Tibial artery (tissue), 4 donors: ENCODE measurements at regions not wholly inside any gene's neighbourhood (a gene's known extent, or its start where the extent isn't known, plus 50 kb on each side); places are given as distances from the start of the nearest gene placed in this dataset.
"Not testable (repeated sequence)": the region's sequence is repeated elsewhere in the genome, so short reads cannot be mapped to it uniquely, and the experiment has no call there.

Source experiments
- DNase-seq, 2 donors: peaks; one replicate each; pipeline ENCODE4 v3.0.0-alpha.2; 2019
- H3K27ac ChIP-seq, 2 donors: fragments of 200-600 bp; sonication (generic) in 1 of 2; 1 replicate in 1 of 2; 2 replicates in 1 of 2; pipeline ENCODE4 v1.5.1; 2018 to 2019; ENCODE audit warnings: mild to moderate bottlenecking in 1 of 2
- H3K27me3 ChIP-seq, 2 donors: fragments of 200-600 bp; sonication (generic) in 1 of 2; one replicate each; pipeline versions ENCODE4 v1.5.1 to v1.6.0; 2016 to 2019
- H3K36me3 ChIP-seq, 3 donors: fragments of 200-600 bp; sonication (generic) in 2 of 3; one replicate each; pipeline ENCODE4 v1.5.1; 2016 to 2019; ENCODE audit warnings: mild to moderate bottlenecking in 2 of 3
- H3K4me1 ChIP-seq, 4 donors: fragments of 200-600 bp; sonication (generic) in 2 of 4; 1 replicate in 3 of 4; 2 replicates in 1 of 4; pipeline ENCODE4 v1.5.1; 2016 to 2019
- H3K4me3 ChIP-seq, 2 donors: fragments of 200-600 bp; sonication (generic) in 1 of 2; 1 replicate in 1 of 2; 2 replicates in 1 of 2; pipeline ENCODE4 v1.5.1; 2018 to 2019; ENCODE audit warnings: mild to moderate bottlenecking in 2 of 2
- H3K9me3 ChIP-seq, 3 donors: fragments of 200-600 bp; sonication (generic) in 1 of 3; one replicate each; pipeline ENCODE4 v1.5.1; 2016 to 2019
- intact Hi-C: fragments of 100-400 bp; cut with DNase I; formaldehyde crosslinking; loops from one replicate; pipeline ENCODE4 v1.15.0; 2023; ENCODE audit warnings: low total_unique reads
- TF ChIP-seq, protein P1 (sequence below), 2 experiments: fragments of 200-600 bp in 1 of 2; fragments of 450-650 bp in 1 of 2; IDR thresholded peaks; one replicate each; pipeline ENCODE4 v1.5.1; 2017 to 2019; ENCODE audit warnings: antibody characterized with exemption in 2 of 2, mild to moderate bottlenecking in 1 of 2, moderate library complexity in 1 of 2

DNA sequence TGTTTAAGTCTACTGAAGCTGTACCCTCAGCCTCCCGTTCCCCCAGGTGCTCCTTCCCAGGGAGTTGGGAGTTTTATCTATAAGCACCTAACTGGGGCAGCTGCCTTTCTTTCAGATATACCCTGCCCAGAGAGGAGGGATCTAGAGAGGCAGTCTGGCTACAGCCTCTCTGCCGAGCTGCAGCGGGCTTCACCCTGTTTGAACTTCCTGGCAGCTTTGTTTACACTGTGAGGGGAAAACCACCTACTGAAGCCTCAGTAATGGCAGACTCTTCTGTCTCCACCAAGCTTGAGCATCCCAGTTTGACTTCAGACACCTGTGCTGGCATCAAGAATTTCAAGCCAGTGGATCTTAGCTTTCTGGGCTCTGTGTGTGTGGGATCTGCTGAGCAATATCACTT is 122.5 kb downstream of the MAGEE1 start:
- no peak overlapping the region for H3K4me3 ChIP-seq
- peaks cover 0 to 37% (median 27%) of the 10 kb centered on the region in 3 donors for H3K9me3 ChIP-seq
- no peak overlapping the region for H3K27ac ChIP-seq
- no peaks in the 10 kb centered on the region for H3K36me3 ChIP-seq
- H3K27me3 ChIP-seq: no peaks in the 10 kb centered on the region
- H3K4me1 ChIP-seq: no peaks in the 10 kb centered on the region
- no peak for DNase-seq
- intact Hi-C loops: loop anchor here (10.0 kb wide), 1 partner anchor 65 kb away; no protein-coding TSS in a partner anchor
- TF ChIP-seq, protein P1, sequence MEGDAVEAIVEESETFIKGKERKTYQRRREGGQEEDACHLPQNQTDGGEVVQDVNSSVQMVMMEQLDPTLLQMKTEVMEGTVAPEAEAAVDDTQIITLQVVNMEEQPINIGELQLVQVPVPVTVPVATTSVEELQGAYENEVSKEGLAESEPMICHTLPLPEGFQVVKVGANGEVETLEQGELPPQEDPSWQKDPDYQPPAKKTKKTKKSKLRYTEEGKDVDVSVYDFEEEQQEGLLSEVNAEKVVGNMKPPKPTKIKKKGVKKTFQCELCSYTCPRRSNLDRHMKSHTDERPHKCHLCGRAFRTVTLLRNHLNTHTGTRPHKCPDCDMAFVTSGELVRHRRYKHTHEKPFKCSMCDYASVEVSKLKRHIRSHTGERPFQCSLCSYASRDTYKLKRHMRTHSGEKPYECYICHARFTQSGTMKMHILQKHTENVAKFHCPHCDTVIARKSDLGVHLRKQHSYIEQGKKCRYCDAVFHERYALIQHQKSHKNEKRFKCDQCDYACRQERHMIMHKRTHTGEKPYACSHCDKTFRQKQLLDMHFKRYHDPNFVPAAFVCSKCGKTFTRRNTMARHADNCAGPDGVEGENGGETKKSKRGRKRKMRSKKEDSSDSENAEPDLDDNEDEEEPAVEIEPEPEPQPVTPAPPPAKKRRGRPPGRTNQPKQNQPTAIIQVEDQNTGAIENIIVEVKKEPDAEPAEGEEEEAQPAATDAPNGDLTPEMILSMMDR (IDR thresholded peaks at IDR 0.05): no peak

DNA sequence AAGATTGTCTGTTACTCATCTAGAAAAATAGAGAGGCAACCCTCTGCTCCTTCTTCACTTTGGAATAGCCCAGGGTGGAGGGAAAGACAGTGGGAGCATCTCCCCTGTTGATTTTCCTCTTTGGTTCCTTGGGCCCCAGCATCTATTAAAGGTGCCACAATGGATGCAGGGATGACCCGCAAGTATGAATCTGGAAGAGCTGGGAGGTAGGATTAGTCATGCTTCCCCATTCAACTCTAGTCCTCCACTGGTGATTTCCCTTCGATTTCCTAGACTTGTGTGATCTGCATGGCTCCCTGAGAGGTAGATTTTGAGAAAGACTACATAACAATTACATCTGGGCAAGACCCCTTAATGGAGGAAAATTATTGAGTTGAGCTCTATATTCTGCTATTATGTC is 127.8 kb downstream of the MAGEE1 start:
- Histone ChIP-seq H3K27ac (no peak overlapping the region), H3K36me3 (no peaks in the 10 kb centered on the region), H3K4me1 (no peaks in the 10 kb centered on the region), H3K9me3 (peaks cover 0 to 72% (median 67%) of the 10 kb centered on the region in 3 donors), H3K27me3 (no peaks in the 10 kb centered on the region), H3K4me3 (no peak overlapping the region)
- intact Hi-C loops: loop anchor here (10.0 kb wide), 1 partner anchor 60 kb away; no protein-coding TSS in a partner anchor
- DNase-seq: no peak
- TF ChIP-seq, protein P1 (IDR thresholded peaks at IDR 0.05): no peak

DNA sequence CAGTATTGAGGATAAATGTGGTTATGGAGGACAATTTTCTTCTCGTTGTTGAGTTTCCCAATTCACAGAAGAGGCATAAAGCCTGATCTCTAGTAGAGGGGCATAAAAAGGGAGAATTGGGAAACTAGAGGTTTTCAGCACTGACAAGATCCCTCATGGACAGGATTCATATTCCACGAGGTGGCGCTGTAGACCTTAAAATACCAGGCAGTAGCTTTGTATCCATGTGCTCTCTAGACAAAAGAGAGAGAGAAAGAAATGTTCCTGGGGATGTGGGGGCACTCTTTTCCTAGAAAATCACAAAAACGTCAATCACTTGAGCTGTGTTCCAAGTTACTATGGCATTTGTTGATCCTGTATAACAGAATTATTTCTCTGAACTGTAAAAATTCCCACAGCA is 128.3 kb downstream of the MAGEE1 start:
- no peaks in the 10 kb centered on the region for H3K4me1 ChIP-seq
- no peak for DNase-seq
- H3K9me3 ChIP-seq: peaks cover 0 to 77% (median 67%) of the 10 kb centered on the region in 3 donors
- no peaks in the 10 kb centered on the region for H3K27me3 ChIP-seq
- TF ChIP-seq, protein P1 (IDR thresholded peaks at IDR 0.05): no peak
- intact Hi-C loops: loop anchor here (10.0 kb wide), 1 partner anchor 59 kb away; no protein-coding TSS in a partner anchor
- no peak overlapping the region for H3K27ac ChIP-seq
- H3K36me3 ChIP-seq: no peaks in the 10 kb centered on the region
- no peak overlapping the region for H3K4me3 ChIP-seq

DNA sequence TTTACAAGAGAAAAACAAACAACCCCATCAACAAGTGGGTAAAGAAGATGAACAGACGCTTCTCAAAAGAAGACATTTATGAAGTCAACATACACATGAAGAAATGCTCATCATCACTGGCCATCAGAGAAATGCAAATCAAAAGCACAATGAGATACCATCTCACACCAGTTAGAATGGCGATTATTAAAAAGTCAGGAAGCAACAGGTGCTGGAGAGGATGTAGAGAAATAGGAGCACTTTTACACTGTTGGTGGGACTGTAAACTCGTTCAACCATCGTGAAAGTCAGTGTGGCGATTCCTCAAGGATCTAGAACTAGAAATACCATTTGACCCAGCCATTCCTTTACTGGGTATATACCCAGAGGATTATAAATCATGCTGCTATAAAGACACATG is 137.3 kb downstream of the MAGEE1 start:
- H3K4me1 ChIP-seq, H3K4me3 ChIP-seq, DNase-seq, H3K27me3 ChIP-seq, H3K27ac ChIP-seq, intact Hi-C loops, H3K36me3 ChIP-seq: not testable (repeated sequence)
- peaks cover 0 to 70% (median 42%) of the 10 kb centered on the region in 3 donors for H3K9me3 ChIP-seq

DNA sequence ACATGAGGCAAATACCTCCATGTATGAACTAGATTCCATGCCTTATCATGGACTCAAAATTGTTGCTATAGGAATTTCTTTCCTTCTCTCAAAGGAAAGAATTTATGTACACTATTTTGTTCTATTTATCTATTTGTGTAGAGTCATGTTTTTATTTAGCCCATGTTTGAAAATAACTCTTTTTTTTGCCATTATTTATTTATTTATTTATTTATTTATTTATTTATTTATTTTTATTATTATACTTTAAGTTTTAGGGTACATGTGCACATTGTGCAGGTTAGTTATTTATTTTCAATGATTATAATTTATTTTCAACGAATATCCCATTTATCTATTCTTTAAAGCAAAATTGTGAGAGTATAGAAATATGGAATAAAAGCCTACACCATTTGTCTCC is 177.9 kb downstream of the MAGEE1 start:
- H3K36me3 ChIP-seq: no peaks in the 10 kb centered on the region
- no peak overlapping the region for H3K4me3 ChIP-seq
- H3K4me1 ChIP-seq: no peaks in the 10 kb centered on the region
- TF ChIP-seq, protein P1 (IDR thresholded peaks at IDR 0.05): no peak
- H3K9me3 ChIP-seq: peaks cover 0 to 17% (median 3%) of the 10 kb centered on the region in 3 donors
- H3K27me3 ChIP-seq: no peaks in the 10 kb centered on the region
- intact Hi-C loops: no loop called here
- no peak for DNase-seq
- no peak overlapping the region for H3K27ac ChIP-seq

DNA sequence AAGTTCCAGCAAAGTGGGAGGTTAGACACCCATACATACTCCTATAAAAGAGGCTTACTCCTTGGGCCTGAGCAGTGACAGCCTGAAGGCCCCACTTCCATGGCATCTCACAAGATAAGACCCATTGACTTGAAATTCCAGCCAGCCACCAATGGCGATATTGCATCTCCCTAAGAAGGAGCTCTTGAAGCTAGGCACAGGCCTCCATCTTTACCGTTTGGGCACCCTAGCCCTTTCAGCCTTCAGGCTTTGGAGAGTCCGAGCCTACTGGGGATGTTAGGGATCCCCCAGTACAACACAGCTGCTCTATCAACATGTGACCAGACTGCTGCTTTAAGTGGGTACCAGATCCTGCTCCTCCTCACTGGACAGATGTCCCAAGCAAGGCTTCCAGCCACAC is 189.5 kb downstream of the MAGEE1 start:
- TF ChIP-seq, protein P1 (IDR thresholded peaks at IDR 0.05): no peak
- H3K4me1 ChIP-seq: no peaks in the 10 kb centered on the region
- H3K4me3 ChIP-seq: no peak overlapping the region
- no peaks in the 10 kb centered on the region for H3K36me3 ChIP-seq
- H3K27ac ChIP-seq: no peak overlapping the region
- peaks cover 0 to 57% (median 33%) of the 10 kb centered on the region in 3 donors for H3K9me3 ChIP-seq
- DNase-seq: no peak
- intact Hi-C loops: loop anchor here (10.0 kb wide), 1 partner anchor 62 kb away; no protein-coding TSS in a partner anchor
- H3K27me3 ChIP-seq: no peaks in the 10 kb centered on the region
